NCI-H748 treated with DMSO at 0.1 percent for 48 hours (cell line): ENCODE measurements at regions not wholly inside any gene's neighbourhood (a gene's known extent, or its start where the extent isn't known, plus 50 kb on each side); places are given as distances from the start of the nearest gene placed in this dataset.
"Not testable (repeated sequence)": the region's sequence is repeated elsewhere in the genome, so short reads cannot be mapped to it uniquely, and the experiment has no call there.

Experiments
- DNase-seq: peaks from one replicate; lab custom pipeline; 2025; lab: John Stamatoyannopoulos, UW

DNA sequence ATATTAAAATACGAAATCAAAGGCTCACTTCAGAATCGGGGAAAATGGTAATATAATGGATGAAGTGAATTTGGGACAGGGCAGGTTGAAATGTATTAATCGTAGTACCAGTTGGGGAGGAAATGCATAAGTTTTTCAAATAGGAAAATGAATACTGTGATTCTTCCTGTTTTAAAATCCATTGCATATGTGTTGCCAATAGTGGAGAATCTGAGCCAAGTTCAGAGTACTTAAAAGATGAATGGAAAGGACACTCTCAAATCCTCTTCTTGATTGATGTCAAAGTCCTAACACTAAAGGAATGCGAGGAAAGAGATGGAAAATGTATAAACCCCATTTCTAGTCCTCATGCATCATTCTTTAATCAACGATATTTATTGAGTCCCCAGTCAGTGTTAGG is 160.9 kb upstream of the CCNG1 start:
- no peak for DNase-seq

DNA sequence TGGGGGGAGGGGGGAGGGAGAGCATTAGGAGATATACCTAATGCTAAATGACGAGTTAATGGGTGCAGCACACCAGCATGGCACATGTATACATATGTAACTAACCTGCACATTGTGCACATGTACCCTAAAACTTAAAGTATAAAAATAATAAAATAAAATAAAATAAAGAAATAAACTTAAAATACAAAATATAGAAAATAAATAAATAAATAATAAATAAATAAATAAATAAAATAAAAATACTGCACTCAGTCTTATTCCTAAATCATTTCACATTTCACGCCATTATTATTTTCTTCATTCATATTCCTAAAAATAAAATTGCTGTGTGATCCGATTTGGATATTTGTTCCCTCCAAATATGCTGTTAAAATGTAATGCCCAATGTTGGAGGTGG is 156.5 kb upstream of the CCNG1 start:
- DNase-seq = not testable (repeated sequence)

DNA sequence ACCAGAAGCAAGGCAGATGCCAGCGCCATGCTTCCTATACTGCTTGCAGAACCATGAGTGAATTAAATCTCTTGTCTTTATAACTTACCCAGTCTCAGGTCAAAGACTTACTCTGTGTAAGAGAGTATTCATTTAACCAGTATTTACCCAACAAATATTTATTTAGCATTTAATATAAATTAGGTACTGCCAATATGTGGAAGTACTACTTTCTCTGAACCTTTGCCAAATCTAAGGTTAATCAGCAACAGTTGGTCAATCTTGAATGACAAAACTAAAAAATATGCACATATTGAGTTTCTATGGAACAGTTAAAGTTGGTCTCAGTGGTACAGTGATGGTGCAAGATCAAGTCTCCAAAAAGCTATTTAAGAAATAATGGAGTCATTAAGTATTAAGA is 155.9 kb upstream of the CCNG1 start:
- DNase-seq = no peak

- no peak for DNase-seq
Measured at GRCh38 chr5:163293836-163294235, 143.6 kb upstream of the CCNG1 start.

- DNase-seq = no peak
Measured at GRCh38 chr5:163303718-163304117, 133.7 kb upstream of the CCNG1 start.

DNA sequence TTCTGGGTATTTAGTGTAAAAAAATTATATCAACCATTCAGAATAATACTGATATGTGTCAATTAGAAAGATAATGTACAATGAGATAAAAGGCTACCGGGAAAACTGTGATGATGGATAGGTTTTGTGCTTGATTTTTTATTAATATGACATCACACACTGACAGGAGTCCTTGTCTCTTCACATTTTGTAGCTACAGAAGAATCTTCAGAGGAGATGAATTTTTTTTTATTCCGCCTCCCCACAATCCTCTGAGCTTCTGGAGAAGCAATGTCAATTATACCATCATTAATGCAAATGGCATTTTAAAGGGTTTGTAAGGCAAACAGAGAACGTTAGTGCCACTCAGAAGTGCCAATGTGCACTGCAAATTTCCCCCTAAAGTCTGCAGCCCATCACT is 131.7 kb upstream of the CCNG1 start:
- DNase-seq = no peak

DNA sequence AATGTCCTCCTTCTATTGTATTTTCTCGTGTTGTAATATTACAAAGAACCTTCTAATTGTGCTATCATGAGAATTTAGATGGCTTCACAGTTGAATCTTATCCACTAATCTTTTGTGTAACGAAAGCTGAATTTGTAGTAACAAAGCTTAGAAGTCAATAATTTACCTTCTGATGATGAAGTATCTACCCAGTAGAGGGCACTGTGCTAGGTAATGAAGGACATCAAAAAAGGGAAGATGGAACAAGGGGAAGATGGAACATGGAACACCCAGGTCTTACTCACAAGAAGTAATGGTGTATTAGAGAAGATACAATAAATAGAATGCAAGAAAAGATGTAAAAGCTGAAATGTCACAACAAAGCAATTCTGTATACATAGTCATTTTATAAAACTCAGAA is 131.0 kb upstream of the CCNG1 start:
- DNase-seq = no peak

DNA sequence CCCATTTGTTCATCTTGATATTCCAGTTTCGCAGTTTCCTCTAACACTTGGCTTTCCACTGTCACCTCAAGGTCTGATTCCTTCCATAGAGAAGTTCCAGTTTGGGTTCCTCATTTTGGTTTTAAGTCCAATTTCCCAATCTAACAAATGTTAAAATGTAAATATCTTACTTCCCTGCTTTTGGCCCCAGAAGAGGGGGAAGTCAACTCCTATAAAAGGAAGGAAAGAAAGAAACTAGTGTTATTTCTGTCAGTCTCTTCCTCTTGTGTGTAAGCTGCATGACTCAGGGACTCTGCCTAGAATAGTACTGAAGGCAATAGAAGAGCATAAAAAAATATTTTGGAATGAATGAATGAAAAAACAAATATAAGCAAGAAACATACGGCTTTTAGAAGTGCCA is 127.5 kb upstream of the CCNG1 start:
- DNase-seq = no peak

DNA sequence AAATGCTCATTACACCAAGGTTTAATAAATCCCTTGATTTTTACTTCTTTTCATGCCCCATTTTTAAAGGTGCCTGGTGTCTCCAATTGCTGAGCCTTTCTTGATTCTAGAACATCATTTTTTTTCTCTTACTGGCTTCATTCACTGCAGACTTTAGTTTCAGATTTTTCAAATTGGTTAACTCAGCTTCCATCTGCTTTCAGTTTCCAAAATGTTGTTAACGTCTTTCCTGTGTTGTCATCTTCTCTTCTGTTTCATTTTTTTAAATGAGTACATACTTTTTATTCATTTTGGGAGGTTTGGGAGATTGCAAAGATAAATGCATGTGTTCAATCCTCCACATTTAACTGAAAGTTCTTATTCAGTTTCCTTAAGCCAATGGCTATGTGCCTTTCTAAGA is 126.4 kb upstream of the CCNG1 start:
- no peak for DNase-seq

DNA sequence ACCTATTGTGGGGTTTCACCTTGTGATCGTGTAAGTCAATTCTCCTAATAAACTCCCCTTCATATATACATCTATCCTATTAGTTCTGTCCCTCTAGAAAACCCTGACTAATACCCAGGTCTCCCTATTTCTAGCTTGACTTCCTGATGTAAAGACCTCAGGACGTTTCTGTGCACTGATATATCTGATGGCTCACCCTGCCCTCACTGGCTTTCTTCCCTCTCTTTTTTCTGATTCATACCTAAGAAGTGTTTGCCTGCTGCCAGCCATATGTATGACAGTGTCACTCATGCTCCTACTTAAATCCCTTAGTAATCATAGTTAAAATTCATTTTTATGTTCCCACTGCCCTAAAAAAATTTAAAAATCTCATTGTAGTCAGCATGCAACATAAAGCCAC is 124.8 kb upstream of the CCNG1 start:
- no peak for DNase-seq

- not testable (repeated sequence) for DNase-seq
Measured at GRCh38 chr5:163313049-163313448, 124.3 kb upstream of the CCNG1 start.

GRCh38 chr5:163316374-163316773 is 121.0 kb upstream of the CCNG1 start:
- DNase-seq = not testable (repeated sequence)

DNA sequence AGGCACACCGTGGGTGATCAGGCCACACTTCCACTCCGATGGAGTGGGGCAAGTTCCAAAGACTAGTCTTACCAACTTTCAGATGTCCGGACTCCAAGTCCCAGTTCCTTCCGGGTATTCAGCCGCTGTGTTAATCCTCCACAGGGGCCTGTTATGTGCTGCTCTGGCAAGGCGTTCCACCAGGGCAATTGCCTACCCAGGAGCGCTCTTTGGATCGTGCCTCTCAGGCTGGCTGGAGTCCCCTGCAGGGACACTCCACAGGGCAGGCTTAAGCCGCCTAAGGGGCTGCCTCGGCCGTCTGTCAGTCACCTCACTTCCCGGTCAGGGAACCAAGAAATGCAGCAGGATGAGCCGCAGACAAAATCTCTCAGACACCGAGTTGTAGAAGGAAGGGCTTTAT is 118.7 kb upstream of the CCNG1 start:
- DNase-seq = no peak

DNA sequence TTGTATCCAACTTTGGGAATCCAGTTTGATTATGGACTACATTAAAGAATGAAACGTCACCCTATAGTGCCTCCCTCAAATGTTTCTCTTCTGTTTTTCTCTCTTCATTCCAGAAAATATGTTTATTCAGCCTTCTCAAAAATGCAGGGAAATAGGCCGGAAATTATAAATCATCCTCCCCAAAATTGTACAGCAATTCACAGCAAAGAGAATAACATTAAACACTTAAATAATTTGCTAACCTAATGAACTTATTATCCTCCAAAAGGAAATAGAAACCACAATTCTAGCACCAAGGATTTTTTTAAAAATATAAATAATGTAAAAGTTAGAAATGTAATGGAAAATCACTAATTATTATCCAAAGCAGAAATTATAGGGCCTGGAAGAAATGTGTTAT is 115.9 kb upstream of the CCNG1 start:
- no peak for DNase-seq

GRCh38 chr5:163330723-163331668 is 106.4 kb upstream of the CCNG1 start:
- no peak for DNase-seq

GRCh38 chr5:163336074-163336473 is 101.3 kb upstream of the CCNG1 start:
- not testable (repeated sequence) for DNase-seq

- no peak for DNase-seq
Measured at GRCh38 chr5:163339148-163339547, 98.2 kb upstream of the CCNG1 start.

- not testable (repeated sequence) for DNase-seq
Measured at GRCh38 chr5:163340378-163340777, 97.0 kb upstream of the CCNG1 start.

DNA sequence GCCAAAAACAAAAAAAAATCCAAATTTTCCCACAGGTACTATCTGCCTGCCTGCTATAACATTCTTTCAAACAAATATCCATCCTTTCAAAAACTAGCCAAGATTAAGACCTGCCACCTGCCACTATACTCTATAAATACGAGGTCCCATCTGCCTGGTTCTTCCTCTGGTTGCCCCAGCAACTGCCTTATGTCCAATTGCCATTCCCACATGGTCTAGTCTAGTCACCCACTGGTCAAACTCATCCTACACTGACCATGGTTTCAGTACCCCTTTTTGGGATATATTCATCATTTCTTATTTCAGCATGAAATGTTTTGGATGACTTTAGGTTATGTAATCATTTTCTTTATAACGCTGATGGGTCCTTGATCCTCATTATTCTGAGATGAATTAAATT is 95.1 kb upstream of the CCNG1 start:
- no peak for DNase-seq

GRCh38 chr5:163345216-163345615 is 92.2 kb upstream of the CCNG1 start:
- no peak for DNase-seq

GRCh38 chr5:163347671-163348070 is 89.7 kb upstream of the CCNG1 start:
- peak; percentile 12 for DNase-seq

DNA sequence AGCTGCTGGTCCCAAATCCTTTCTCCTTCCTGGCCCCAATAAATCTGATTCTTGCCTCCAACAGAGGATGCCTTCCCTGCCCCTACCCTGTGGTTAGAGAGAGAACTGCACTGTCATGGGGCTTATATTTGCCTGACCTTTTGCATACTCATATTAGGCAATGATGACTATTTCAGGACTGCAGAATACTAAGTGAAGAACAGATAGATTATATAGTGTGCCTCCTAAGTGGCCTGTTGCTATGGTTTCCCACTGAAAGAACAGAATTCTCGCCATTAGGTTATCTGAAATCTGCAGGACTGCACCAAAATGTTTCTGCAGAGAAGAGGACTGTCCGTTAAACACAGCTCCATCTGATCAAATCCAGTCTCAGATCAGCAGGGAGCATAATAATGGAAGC is 87.3 kb upstream of the CCNG1 start:
- DNase-seq = no peak

DNA sequence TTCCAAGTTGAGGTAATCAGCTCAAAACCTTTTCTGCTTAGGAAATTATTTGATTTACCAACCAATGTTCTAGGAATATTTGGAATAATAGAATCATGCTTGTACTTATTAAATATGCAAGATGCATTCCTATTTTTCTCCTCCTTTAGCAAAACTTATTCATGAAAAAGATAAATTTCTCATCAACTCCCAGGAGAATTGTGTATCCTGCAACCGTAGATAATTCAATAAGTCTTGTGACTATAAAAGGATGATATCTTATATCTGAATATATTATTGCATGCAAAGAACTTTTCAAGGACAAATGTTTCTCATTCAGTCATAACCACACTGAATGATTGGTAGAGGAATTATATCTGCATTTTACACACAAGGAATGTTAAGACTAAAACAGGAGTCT is 84.9 kb upstream of the CCNG1 start:
- no peak for DNase-seq

DNA sequence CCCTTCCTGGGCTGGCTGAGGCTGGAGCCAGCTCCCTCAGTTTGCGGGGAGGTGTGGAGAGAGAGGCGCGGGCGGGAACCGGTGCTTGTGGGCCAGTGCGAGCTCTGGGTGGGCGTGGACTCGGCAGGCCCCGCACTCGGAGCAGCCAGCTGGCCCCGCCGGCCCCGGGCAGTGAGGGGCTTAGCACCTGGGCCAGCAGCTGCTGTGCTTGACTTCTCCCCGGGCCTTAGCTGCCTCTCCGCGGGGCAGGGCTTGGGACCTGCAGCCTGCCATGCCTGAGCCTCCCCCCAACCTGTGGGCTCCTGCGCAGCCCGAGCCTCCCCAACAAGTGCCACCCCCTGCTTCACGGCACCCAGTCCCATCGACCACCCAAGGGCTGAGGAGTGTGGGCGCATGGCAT is 81.6 kb upstream of the CCNG1 start:
- not testable (repeated sequence) for DNase-seq
